H7 (cell line): ENCODE measurements at regions not wholly inside any gene's neighbourhood (a gene's known extent, or its start where the extent isn't known, plus 50 kb on each side); places are given as distances from the start of the nearest gene placed in this dataset.

ENCODE experiments used
- DNase-seq: peaks from one replicate; pipeline ENCODE4 v3.0.0; 2012
- H3K27me3 ChIP-seq: 2 replicates; pipeline ENCODE4 v1.6.0; 2011; ENCODE audit warnings: mild to moderate bottlenecking, low read length; ENCODE audit not compliant: control insufficient read depth, insufficient read depth
- H3K36me3 ChIP-seq: replicated peaks from 2 replicates; pipeline ENCODE4 v1.5.1; 2011; ENCODE audit warnings: low read length; ENCODE audit not compliant: control insufficient read depth, insufficient read depth
- H3K4me3 ChIP-seq: 2 replicates; pipeline ENCODE4 v1.5.1; 2011; ENCODE audit warnings: low read depth, mild to moderate bottlenecking, control low read depth, low read length, moderate library complexity; ENCODE audit not compliant: insufficient read depth

DNA sequence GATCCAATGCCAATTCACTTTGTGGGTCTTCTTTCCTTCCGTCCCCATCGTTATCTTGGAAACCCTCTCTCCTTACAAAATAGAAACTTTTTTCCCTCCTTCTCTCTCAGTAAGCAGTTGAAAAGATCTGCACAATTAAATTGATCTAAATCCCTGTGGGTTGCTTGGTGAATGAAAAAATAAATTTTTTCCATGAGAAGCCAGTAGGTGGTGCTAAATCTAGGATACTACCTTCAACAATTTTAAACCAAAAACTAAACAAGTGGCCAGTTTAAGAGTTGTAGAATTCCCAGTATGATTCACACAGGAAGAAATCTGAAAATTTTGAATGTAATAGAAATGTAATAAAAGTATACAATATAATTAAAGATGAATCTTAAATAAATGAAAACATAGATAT is 990.3 kb upstream of the ZNF722 start:
- no peak overlapping the region for H3K4me3 ChIP-seq
- H3K27me3 ChIP-seq, result no peaks in the 10 kb centered on the region
- no peaks in the 10 kb centered on the region for H3K36me3 ChIP-seq
- no peak for DNase-seq

- DNase-seq, result no peak
Measured at GRCh38 chr7:63009771-63010170, 988.9 kb upstream of the ZNF722 start.

GRCh38 chr7:63012633-63013183 is 985.9 kb upstream of the ZNF722 start:
- H3K4me3 ChIP-seq, result no peak overlapping the region
- DNase-seq, result no peak
- H3K36me3 ChIP-seq, result no peaks in the 10 kb centered on the region
- H3K27me3 ChIP-seq, result no peaks in the 10 kb centered on the region

More at GRCh38 chr7:63009771-63010170, 988.9 kb upstream of the ZNF722 start:
- no peak overlapping the region for H3K4me3 ChIP-seq
- H3K27me3 ChIP-seq, result no peaks in the 10 kb centered on the region
- no peaks in the 10 kb centered on the region for H3K36me3 ChIP-seq

- no peak overlapping the region for H3K4me3 ChIP-seq
- DNase-seq, result no peak
Measured at GRCh38 chr7:63014792-63015191, 983.9 kb upstream of the ZNF722 start.

GRCh38 chr7:63023182-63023787 is 975.4 kb upstream of the ZNF722 start:
- Histone ChIP-seq H3K27me3 (no peaks in the 10 kb centered on the region), H3K4me3 (no peak overlapping the region), H3K36me3 (no peaks in the 10 kb centered on the region)
- DNase-seq, result no peak

More at GRCh38 chr7:63014792-63015191, 983.9 kb upstream of the ZNF722 start:
- no peaks in the 10 kb centered on the region for H3K36me3 ChIP-seq
- H3K27me3 ChIP-seq, result no peaks in the 10 kb centered on the region

DNA sequence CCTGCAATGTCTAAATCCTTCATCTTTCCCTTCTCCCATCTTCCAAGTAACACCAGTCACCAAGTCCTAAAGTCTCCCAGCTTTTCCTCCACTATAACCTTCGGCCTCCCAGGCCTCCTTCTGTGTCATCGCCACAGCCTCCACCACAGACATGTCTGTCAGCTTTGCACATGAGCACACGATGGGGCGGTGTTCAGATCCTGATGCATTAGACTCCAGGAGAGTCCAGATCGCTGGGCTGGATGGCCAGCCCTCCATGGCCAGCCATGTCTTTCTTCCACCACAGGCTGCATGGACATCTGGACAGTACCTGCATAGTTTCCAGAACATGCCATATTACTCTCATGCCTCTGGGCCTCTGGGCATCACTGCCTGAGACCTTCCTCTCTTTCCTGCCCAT is 974.2 kb upstream of the ZNF722 start:
- no peak overlapping the region for H3K4me3 ChIP-seq
- H3K27me3 ChIP-seq, result no peaks in the 10 kb centered on the region
- no peaks in the 10 kb centered on the region for H3K36me3 ChIP-seq
- no peak for DNase-seq

GRCh38 chr7:63025815-63026214 is 972.8 kb upstream of the ZNF722 start:
- no peaks in the 10 kb centered on the region for H3K27me3 ChIP-seq
- H3K36me3 ChIP-seq, result no peaks in the 10 kb centered on the region
- DNase-seq, result no peak
- no peak overlapping the region for H3K4me3 ChIP-seq

GRCh38 chr7:63027075-63027474 is 971.6 kb upstream of the ZNF722 start:
- H3K36me3 ChIP-seq, result no peaks in the 10 kb centered on the region
- no peak for DNase-seq
- H3K4me3 ChIP-seq, result no peak overlapping the region
- H3K27me3 ChIP-seq, result no peaks in the 10 kb centered on the region

- H3K36me3 ChIP-seq, result no peaks in the 10 kb centered on the region
- H3K4me3 ChIP-seq, result no peak overlapping the region
- no peaks in the 10 kb centered on the region for H3K27me3 ChIP-seq
- DNase-seq, result no peak
Measured at GRCh38 chr7:63028376-63029206, 970.1 kb upstream of the ZNF722 start.

- Histone ChIP-seq H3K27me3 (no peaks in the 10 kb centered on the region), H3K36me3 (no peaks in the 10 kb centered on the region), H3K4me3 (no peak overlapping the region)
- DNase-seq, result no peak
Measured at GRCh38 chr7:63029207-63029522, 969.5 kb upstream of the ZNF722 start.

GRCh38 chr7:63030061-63030460 is 968.6 kb upstream of the ZNF722 start:
- Histone ChIP-seq H3K27me3 (no peaks in the 10 kb centered on the region), H3K36me3 (no peaks in the 10 kb centered on the region), H3K4me3 (no peak overlapping the region)
- DNase-seq, result no peak

DNA sequence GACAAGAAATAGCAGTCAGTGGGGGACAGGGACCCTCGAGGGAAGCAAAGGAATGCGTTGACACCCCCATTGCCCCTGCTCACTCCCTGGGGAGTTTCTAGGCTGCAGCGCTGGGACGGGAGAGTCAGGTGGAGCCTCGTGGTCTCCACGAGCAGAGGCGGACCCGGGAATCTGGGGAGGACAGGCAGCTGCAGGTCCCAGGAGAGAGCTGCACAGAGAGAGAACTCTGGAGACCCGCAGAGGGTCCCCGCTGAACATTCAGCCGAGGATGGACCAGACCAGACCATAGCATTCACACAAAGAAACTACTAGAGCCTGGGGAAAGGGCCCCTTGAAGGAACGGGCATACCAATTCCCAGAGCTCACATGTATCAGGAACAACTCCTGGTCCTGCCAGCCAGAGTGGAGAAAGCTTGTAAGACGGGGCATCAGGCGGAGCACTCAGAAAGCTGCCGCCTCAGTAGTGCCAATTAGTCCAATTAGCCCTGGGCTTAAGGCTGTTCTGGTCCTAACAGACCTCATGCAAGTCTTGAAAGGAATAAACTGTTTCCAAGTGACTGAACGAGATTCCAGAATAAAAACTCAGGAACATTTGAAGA is 966.7 kb upstream of the ZNF722 start:
- no peak overlapping the region for H3K4me3 ChIP-seq
- H3K36me3 ChIP-seq, result no peaks in the 10 kb centered on the region
- no peak for DNase-seq
- no peaks in the 10 kb centered on the region for H3K27me3 ChIP-seq

- no peaks in the 10 kb centered on the region for H3K27me3 ChIP-seq
- no peaks in the 10 kb centered on the region for H3K36me3 ChIP-seq
- no peak for DNase-seq
- no peak overlapping the region for H3K4me3 ChIP-seq
Measured at GRCh38 chr7:63037242-63037641, 961.4 kb upstream of the ZNF722 start.

- no peak for DNase-seq
- no peaks in the 10 kb centered on the region for H3K36me3 ChIP-seq
- no peaks in the 10 kb centered on the region for H3K27me3 ChIP-seq
- no peak overlapping the region for H3K4me3 ChIP-seq
Measured at GRCh38 chr7:63038987-63039386, 959.7 kb upstream of the ZNF722 start.

- Histone ChIP-seq H3K27me3 (no peaks in the 10 kb centered on the region), H3K4me3 (no peak overlapping the region), H3K36me3 (no peaks in the 10 kb centered on the region)
- no peak for DNase-seq
Measured at GRCh38 chr7:63039882-63040281, 958.8 kb upstream of the ZNF722 start.
